Gastrocnemius medialis (tissue), 4 donors: ENCODE measurements at regions not wholly inside any gene's neighbourhood (a gene's known extent, or its start where the extent isn't known, plus 50 kb on each side); places are given as distances from the start of the nearest gene placed in this dataset.

Source experiments
- ATAC-seq, 2 donors: fragments of 150-250 bp; one replicate each; pipeline ENCODE4 v1.9.1; 2016
- DNase-seq, 2 donors: peaks; one replicate each; pipeline ENCODE4 v3.0.0-alpha.2; 2019
- H3K27ac ChIP-seq, 4 donors: fragments of 200-600 bp; sonication (generic); 1 replicate in 1 of 4; 2 replicates in 3 of 4; pipeline ENCODE4 v1.5.1; 2016 to 2018; ENCODE audit warnings: mild to moderate bottlenecking in 2 of 4, moderate library complexity in 1 of 4
- H3K27me3 ChIP-seq, 3 donors: fragments of 200-600 bp; sonication (generic) in 2 of 3; 1 replicate in 1 of 3; 2 replicates in 2 of 3; pipeline versions ENCODE4 v1.5.1 to v1.6.0; 2016 to 2019; ENCODE audit warnings: mild to moderate bottlenecking in 1 of 3, moderate library complexity in 1 of 3
- H3K36me3 ChIP-seq, 2 donors: fragments of 200-600 bp; sonication (generic) in 1 of 2; one replicate each; pipeline ENCODE4 v1.5.1; 2017 to 2018
- H3K4me1 ChIP-seq, 2 donors: fragments of 200-600 bp; sonication (generic) in 1 of 2; one replicate each; pipeline ENCODE4 v1.5.1; 2016 to 2017; ENCODE audit warnings: mild to moderate bottlenecking in 2 of 2
- H3K4me3 ChIP-seq, 4 donors: fragments of 200-600 bp; sonication (generic) in 3 of 4; 1 replicate in 1 of 4; 2 replicates in 3 of 4; pipeline ENCODE4 v1.5.1; 2016 to 2019; ENCODE audit warnings: mild to moderate bottlenecking in 2 of 4
- H3K9me3 ChIP-seq, 3 donors: fragments of 200-600 bp; sonication (generic) in 2 of 3; 1 replicate in 1 of 3; 2 replicates in 2 of 3; pipeline ENCODE4 v1.5.1; 2016 to 2019
- CTCF ChIP-seq, 5 experiments: fragments of 450-650 bp in 3 of 5; fragments of 200-600 bp in 2 of 5; sonication (generic) in 2 of 5; IDR thresholded peaks in 4 of 5; conservative IDR thresholded peaks in 1 of 5; 1 replicate in 4 of 5; 2 replicates in 1 of 5; pipeline ENCODE4 v1.5.1; 2016 to 2019; ENCODE audit warnings: antibody characterized with exemption in 5 of 5, mild to moderate bottlenecking in 3 of 5, moderate library complexity in 3 of 5
- POLR2A ChIP-seq, 2 donors: fragments of 450-650 bp; IDR thresholded peaks; one replicate each; pipeline ENCODE4 v1.6.1; 2017; ENCODE audit warnings: antibody characterized with exemption in 2 of 2, mild to moderate bottlenecking in 2 of 2, moderate library complexity in 2 of 2
- in situ Hi-C, 4 donors: fragments of 200-750 bp; cut with MboI; loops; one replicate each; pipeline versions ENCODE4 v1.15.0 to v1.8.0; 2017; ENCODE audit warnings: low sequenced_read_pairs in 4 of 4
- intact Hi-C: fragments of 100-400 bp; cut with DNase I; formaldehyde crosslinking; loops from one replicate; pipeline ENCODE4 v1.15.1; 2023; ENCODE audit warnings: low total_unique reads

- no peaks in the 10 kb centered on the region for H3K4me1 ChIP-seq
- DNase-seq (no peak), ATAC-seq (no peak)
- no peaks in the 10 kb centered on the region for H3K27me3 ChIP-seq
- intact Hi-C loops (no loop called here), in situ Hi-C loops (no loop called here)
- H3K9me3 ChIP-seq, result no peaks in the 10 kb centered on the region
- no peak overlapping the region for H3K4me3 ChIP-seq
- no peak overlapping the region for H3K27ac ChIP-seq
- TF ChIP-seq POLR2A (IDR thresholded peaks at IDR 0.05) (no peak), CTCF (IDR thresholded peaks at IDR 0.05 in 4 of 5, conservative IDR thresholded peaks at IDR 0.05 in 1 of 5) (no peak)
- no peaks in the 10 kb centered on the region for H3K36me3 ChIP-seq
Measured at GRCh38 chr13:80093888-80094287, 247.0 kb downstream of the SPRY2 start.

GRCh38 chr13:80086304-80086721 lies 254.6 kb downstream of the SPRY2 start:
- Histone ChIP-seq H3K4me3 (no peak overlapping the region), H3K27ac (no peak overlapping the region), H3K27me3 (no peaks in the 10 kb centered on the region), H3K4me1 (peaks cover 5 to 15% of the 10 kb centered on the region in 2 donors), H3K9me3 (no peaks in the 10 kb centered on the region), H3K36me3 (no peaks in the 10 kb centered on the region)
- DNase-seq (no peak), ATAC-seq (no peak)
- intact Hi-C loops (no loop called here), in situ Hi-C loops (no loop called here)
- TF ChIP-seq CTCF (IDR thresholded peaks at IDR 0.05 in 4 of 5, conservative IDR thresholded peaks at IDR 0.05 in 1 of 5), result no peak

- in situ Hi-C loops, result no loop called here
- no peaks in the 10 kb centered on the region for H3K27me3 ChIP-seq
- DNase-seq (no peak), ATAC-seq (peak in 1 of 2 donors; percentile 39)
- peaks cover 5 to 15% of the 10 kb centered on the region in 2 donors for H3K4me1 ChIP-seq
- intact Hi-C loops, result no loop called here
- H3K9me3 ChIP-seq, result no peaks in the 10 kb centered on the region
- peak overlapping the region in 3 of 4 donors; percentile 15 to 45 (median 28) for H3K27ac ChIP-seq
- no peaks in the 10 kb centered on the region for H3K36me3 ChIP-seq
- H3K4me3 ChIP-seq, result peak overlapping the region in 1 of 4 donors; percentile 18
- no peak for TF ChIP-seq POLR2A (IDR thresholded peaks at IDR 0.05)
- no peak for TF ChIP-seq CTCF (IDR thresholded peaks at IDR 0.05 in 4 of 5, conservative IDR thresholded peaks at IDR 0.05 in 1 of 5)
Measured at GRCh38 chr13:80083853-80084676, 256.9 kb downstream of the SPRY2 start.

- intact Hi-C loops, result no loop called here
- Histone ChIP-seq H3K4me1 (peaks cover 5 to 15% of the 10 kb centered on the region in 2 donors), H3K4me3 (peak overlapping the region in 1 of 4 donors; percentile 18), H3K9me3 (no peaks in the 10 kb centered on the region), H3K36me3 (no peaks in the 10 kb centered on the region), H3K27me3 (no peaks in the 10 kb centered on the region), H3K27ac (peak overlapping the region in 3 of 4 donors; percentile 15 to 45 (median 28))
- DNase-seq (no peak), ATAC-seq (no peak)
- no peak for TF ChIP-seq CTCF (IDR thresholded peaks at IDR 0.05 in 4 of 5, conservative IDR thresholded peaks at IDR 0.05 in 1 of 5)
- no peak for TF ChIP-seq POLR2A (IDR thresholded peaks at IDR 0.05)
- in situ Hi-C loops, result no loop called here
Measured at GRCh38 chr13:80083081-80083852, 257.7 kb downstream of the SPRY2 start.
